Cardiac fibroblast (primary cell): ENCODE measurements at regions not wholly inside any gene's neighbourhood (a gene's known extent, or its start where the extent isn't known, plus 50 kb on each side); places are given as distances from the start of the nearest gene placed in this dataset.

Source experiments
- DNase-seq, 2 donors: peaks; one replicate each; pipeline versions ENCODE4 v3.0.0 to v3.0.0-alpha.2; 2010; ENCODE audit warnings: low read depth in 2 of 2
- H3K4me3 ChIP-seq, 2 donors: replicated peaks in 1 of 2; 1 replicate in 1 of 2; 2 replicates in 1 of 2; pipeline ENCODE4 v1.5.1; 2011; ENCODE audit warnings: low read depth in 2 of 2, low read length in 2 of 2, mild to moderate bottlenecking in 2 of 2, moderate library complexity in 1 of 2
- CTCF ChIP-seq: IDR thresholded peaks from one replicate; pipeline ENCODE4 v1.5.1; 2011; ENCODE audit warnings: low read depth, mild to moderate bottlenecking, low read length, inconsistent platforms

GRCh38 chr12:107845226-107845979 is 70.9 kb downstream of the ASCL4 start:
- TF ChIP-seq CTCF, result no peak
- DNase-seq, result no peak
- no peak overlapping the region for H3K4me3 ChIP-seq

DNA sequence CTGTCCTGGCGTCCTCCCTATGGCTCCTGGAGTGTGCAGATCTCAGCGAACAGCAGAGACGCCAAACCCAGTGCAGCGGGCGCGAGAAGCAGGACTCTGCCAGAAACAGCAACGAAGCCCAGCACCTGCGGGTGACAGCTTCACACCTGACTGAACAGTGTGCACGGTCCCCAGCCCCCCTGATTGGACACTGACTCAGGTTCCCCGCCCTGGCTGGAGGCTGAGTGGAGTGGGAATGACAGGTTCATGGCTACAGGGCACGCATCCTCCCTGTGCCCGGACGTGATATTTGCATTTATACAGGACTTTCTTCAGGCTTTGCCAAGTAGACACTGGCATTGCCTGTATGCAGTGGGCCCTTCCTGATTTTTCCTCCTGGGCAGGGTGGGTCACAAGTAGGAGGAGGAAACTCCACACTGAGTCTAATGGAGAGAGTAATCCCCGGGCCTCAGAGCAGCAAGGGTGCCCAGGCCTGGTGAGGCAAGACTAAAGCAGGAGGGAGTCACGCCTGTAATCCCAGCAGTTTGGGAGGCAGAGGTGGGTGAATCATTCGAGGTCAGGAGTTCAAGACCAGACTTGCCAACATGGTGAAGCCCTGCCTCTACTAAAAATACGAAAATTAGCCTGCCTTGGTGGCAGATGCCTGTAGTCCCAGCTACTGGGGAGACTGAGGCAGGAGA is 71.6 kb downstream of the ASCL4 start:
- TF ChIP-seq CTCF, result no peak
- DNase-seq, result no peak
- no peak overlapping the region for H3K4me3 ChIP-seq

DNA sequence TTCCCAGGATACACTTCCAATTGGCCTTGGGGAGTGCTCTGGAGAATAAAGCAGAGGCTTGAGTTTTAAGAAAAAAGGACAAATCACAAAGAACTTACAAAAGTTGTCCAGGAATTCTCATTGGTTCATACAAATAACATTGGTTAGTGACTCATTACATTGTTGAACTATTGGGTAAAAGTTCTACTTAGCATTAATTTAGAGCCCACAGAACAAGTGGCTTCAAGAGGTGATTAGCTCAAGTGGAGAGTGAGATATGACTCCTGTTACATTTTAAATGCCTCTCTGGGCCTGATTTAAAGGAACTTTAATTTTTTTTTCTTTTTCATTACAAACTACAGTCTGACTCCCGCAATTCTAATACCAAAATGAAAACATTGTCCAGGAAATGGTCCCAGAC is 72.9 kb downstream of the ASCL4 start:
- no peak overlapping the region for H3K4me3 ChIP-seq
- no peak for TF ChIP-seq CTCF
- no peak for DNase-seq

DNA sequence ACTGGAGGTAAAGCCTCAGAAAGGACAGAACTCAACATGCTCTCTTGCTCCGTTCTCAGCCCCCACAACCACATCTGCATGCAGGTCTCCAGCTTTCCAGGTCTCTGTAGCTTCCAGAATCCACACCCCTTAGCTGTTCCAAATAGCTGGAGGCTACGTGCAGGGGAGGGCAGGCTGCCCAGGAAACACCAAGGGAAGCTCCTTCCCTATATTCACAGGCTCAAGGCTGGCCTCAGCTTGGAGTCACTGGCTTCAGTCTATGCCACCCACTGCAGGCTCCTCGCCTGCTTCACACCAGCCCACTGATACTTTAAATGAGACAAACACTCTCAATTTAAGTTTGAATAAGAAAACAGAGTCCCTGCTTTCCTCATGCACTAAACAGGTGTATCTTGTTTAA is 73.3 kb downstream of the ASCL4 start:
- no peak overlapping the region for H3K4me3 ChIP-seq
- DNase-seq, result no peak
- TF ChIP-seq CTCF, result no peak

- no peak for DNase-seq
- no peak for TF ChIP-seq CTCF
- no peak overlapping the region for H3K4me3 ChIP-seq
Measured at GRCh38 chr12:107853479-107853878, 79.0 kb downstream of the ASCL4 start.

DNA sequence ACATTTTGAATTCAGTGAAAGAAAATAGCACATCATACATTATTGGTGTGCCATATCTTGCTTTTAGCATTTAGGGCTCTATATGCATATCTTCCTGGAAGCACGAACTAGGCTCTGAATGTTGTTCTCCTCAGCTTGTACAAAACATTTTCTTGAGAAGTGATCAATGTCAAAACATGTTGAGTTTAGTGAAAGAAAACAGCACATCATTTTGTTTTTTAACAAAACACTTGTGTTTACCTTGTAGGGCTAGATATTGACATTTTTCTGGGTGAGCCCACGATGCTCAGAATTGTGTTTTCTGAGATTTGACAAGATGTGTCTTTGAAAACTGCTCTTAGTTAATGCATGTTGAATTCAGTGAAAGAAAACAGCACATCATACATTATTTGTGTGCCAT is 81.0 kb downstream of the ASCL4 start:
- TF ChIP-seq CTCF, result no peak
- H3K4me3 ChIP-seq, result no peak overlapping the region
- DNase-seq, result no peak

GRCh38 chr12:107856096-107856495 is 81.6 kb downstream of the ASCL4 start:
- no peak overlapping the region for H3K4me3 ChIP-seq
- DNase-seq, result no peak
- TF ChIP-seq CTCF, result no peak
